Gastrocnemius medialis (tissue), 4 donors: ENCODE measurements at regions not wholly inside any gene's neighbourhood (a gene's known extent, or its start where the extent isn't known, plus 50 kb on each side); places are given as distances from the start of the nearest gene placed in this dataset.

Source experiments
- POLR2A ChIP-seq, 2 donors: fragments of 450-650 bp; IDR thresholded peaks; one replicate each; pipeline ENCODE4 v1.6.1; 2017; ENCODE audit warnings: antibody characterized with exemption in 2 of 2, mild to moderate bottlenecking in 2 of 2, moderate library complexity in 2 of 2
- TF ChIP-seq, protein P1 (sequence below), 5 experiments: fragments of 450-650 bp in 3 of 5; fragments of 200-600 bp in 2 of 5; sonication (generic) in 2 of 5; IDR thresholded peaks in 4 of 5; conservative IDR thresholded peaks in 1 of 5; 1 replicate in 4 of 5; 2 replicates in 1 of 5; pipeline ENCODE4 v1.5.1; 2016 to 2019; ENCODE audit warnings: antibody characterized with exemption in 5 of 5, mild to moderate bottlenecking in 3 of 5, moderate library complexity in 3 of 5

DNA sequence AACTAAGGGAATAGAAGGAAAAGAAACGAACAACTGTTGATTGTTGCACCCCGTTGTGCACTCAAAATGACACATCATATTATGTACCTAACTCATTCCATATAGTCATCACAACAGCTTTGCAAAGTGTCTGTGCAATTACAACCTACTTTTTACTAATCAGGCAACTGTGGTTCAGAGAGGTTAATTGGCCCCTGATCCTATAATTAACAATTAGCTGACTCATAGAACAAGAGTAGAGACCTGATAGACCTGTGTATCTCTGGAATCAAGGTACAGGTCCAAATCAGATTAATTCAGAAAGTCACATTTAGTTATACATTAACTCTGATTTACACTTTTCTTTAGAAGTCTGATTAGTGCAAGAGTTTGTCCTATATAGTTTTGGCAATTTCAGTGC is 122.5 kb upstream of the CDK13 start:
- TF ChIP-seq, protein P1, sequence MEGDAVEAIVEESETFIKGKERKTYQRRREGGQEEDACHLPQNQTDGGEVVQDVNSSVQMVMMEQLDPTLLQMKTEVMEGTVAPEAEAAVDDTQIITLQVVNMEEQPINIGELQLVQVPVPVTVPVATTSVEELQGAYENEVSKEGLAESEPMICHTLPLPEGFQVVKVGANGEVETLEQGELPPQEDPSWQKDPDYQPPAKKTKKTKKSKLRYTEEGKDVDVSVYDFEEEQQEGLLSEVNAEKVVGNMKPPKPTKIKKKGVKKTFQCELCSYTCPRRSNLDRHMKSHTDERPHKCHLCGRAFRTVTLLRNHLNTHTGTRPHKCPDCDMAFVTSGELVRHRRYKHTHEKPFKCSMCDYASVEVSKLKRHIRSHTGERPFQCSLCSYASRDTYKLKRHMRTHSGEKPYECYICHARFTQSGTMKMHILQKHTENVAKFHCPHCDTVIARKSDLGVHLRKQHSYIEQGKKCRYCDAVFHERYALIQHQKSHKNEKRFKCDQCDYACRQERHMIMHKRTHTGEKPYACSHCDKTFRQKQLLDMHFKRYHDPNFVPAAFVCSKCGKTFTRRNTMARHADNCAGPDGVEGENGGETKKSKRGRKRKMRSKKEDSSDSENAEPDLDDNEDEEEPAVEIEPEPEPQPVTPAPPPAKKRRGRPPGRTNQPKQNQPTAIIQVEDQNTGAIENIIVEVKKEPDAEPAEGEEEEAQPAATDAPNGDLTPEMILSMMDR (IDR thresholded peaks at IDR 0.05 in 4 of 5, conservative IDR thresholded peaks at IDR 0.05 in 1 of 5), result no peak
- no peak for TF ChIP-seq POLR2A (IDR thresholded peaks at IDR 0.05)
